Sigmoid colon (tissue), 6 donors: ENCODE measurements at regions not wholly inside any gene's neighbourhood (a gene's known extent, or its start where the extent isn't known, plus 50 kb on each side); places are given as distances from the start of the nearest gene placed in this dataset.
A peak's percentile ranks its signal among the peaks of the same experiment; 100 is the strongest.

Source experiments
- DNase-seq: peaks from one replicate; pipeline ENCODE4 v3.0.0-alpha.2; 2019
- H3K27ac ChIP-seq, 4 donors: fragments of 200-600 bp; sonication (generic); one replicate each; pipeline ENCODE4 v1.5.1; 2016 to 2019; ENCODE audit warnings: mild to moderate bottlenecking in 1 of 4
- H3K27me3 ChIP-seq, 3 donors: fragments of 200-600 bp; sonication (generic); one replicate each; pipeline ENCODE4 v1.5.1; 2019; ENCODE audit warnings: mild to moderate bottlenecking in 1 of 3
- H3K36me3 ChIP-seq, 4 donors: fragments of 200-600 bp; sonication (generic); one replicate each; pipeline ENCODE4 v1.5.1; 2016 to 2019
- H3K4me1 ChIP-seq, 4 donors: fragments of 200-600 bp; sonication (generic); one replicate each; pipeline ENCODE4 v1.5.1; 2017 to 2019
- H3K4me3 ChIP-seq, 4 donors: fragments of 200-600 bp; sonication (generic); one replicate each; pipeline ENCODE4 v1.5.1; 2017 to 2019; ENCODE audit warnings: mild to moderate bottlenecking in 2 of 4, moderate library complexity in 1 of 4
- H3K9me3 ChIP-seq, 4 donors: fragments of 200-600 bp in 3 of 4; sonication (generic) in 3 of 4; one replicate each; pipeline versions ENCODE4 v1.5.1 to v1.6.1; 2013 to 2019
- CTCF ChIP-seq, 4 experiments: fragments of 450-650 bp in 3 of 4; fragments of 200-600 bp in 1 of 4; IDR thresholded peaks; one replicate each; pipeline ENCODE4 v1.5.1; 2016 to 2019; ENCODE audit warnings: antibody characterized with exemption in 4 of 4, mild to moderate bottlenecking in 3 of 4, moderate library complexity in 2 of 4
- EP300 ChIP-seq, 4 donors: sonication (generic); formaldehyde crosslinking; IDR thresholded peaks; one replicate each; pipeline ENCODE4 v1.6.1; 2017; ENCODE audit warnings: antibody characterized with exemption in 4 of 4
- POLR2A ChIP-seq, 2 donors: fragments of 450-650 bp; IDR thresholded peaks; one replicate each; pipeline ENCODE4 v1.6.1; 2016; ENCODE audit warnings: antibody characterized with exemption in 2 of 2, mild to moderate bottlenecking in 2 of 2, moderate library complexity in 2 of 2
- POLR2AphosphoS5 ChIP-seq, 4 donors: sonication (generic); formaldehyde crosslinking; IDR thresholded peaks; one replicate each; pipeline ENCODE4 v1.6.1; 2017; ENCODE audit warnings: antibody characterized with exemption in 4 of 4
- WGBS, 2 donors: extraction: QIAGEN DNeasy Blood & Tissue Kit; methylation state at CpG; one replicate each; pipeline ENCODE4 v1.1.7; 2013; 5-methylcytosine and 5-hydroxymethylcytosine counted together
- intact Hi-C: fragments of 100-400 bp; cut with DNase I; formaldehyde crosslinking; loops from one replicate; pipeline ENCODE4 v1.15.1; 2023
- donor health status: healthy with polysubstance abuse.
- donor health status: healthy.

GRCh38 chr6:53734473-53735299, 60.1 kb upstream of the LRRC1 start:
- Histone ChIP-seq H3K27me3 (no peaks in the 10 kb centered on the region), H3K36me3 (no peaks in the 10 kb centered on the region), H3K9me3 (no peaks in the 10 kb centered on the region), H3K4me3 (no peak overlapping the region), H3K27ac (no peak overlapping the region), H3K4me1 (peaks cover 0 to 4% (median 0%) of the 10 kb centered on the region in 4 donors)
- TF ChIP-seq POLR2A (IDR thresholded peaks at IDR 0.05) (no peak), EP300 (IDR thresholded peaks at IDR 0.05) (no peak), CTCF (IDR thresholded peaks at IDR 0.05) (no peak), POLR2AphosphoS5 (IDR thresholded peaks at IDR 0.05) (no peak)
- intact Hi-C loops: no loop called here
- no peak for DNase-seq
- WGBS, 2 donors: 17 to 52% methylated on average over 13 of the region's 13 CpGs

DNA sequence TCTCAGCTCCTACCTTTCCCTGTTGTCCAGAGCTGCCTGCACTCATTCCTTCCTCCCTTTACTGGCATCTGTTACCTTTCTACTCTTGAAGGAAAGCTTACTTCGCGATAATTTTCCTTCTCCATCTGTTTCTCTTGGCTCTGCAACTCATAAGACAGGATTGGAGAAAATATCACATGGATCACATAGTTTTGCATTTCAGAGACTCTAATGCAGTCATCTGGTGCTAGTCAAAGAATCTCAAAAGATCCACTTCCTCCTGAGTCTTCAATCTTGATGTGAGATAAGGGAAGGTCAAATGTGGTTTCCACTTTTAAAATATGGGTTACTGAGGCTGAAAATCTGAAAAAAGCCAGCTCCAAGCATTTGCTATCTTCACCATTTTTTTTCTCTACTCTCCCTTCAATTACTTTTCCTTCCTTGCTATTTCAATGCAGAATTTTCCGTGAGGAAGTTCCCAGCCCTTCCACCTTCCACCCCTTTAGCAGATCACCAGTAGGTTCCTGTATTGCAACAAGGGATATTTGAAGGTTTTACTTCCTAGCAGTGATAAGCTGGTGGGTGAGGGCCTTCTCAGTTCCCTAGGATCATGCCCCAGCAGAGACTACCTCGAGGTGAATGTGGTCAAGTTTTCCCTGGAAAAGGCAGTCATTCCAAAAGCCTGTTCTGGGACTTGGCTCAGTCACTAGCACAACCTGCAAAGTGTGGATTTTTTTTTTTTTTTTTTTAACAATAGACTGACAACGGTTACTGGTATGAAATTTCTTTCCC, 62.8 kb upstream of the LRRC1 start:
- Histone ChIP-seq H3K9me3 (no peaks in the 10 kb centered on the region), H3K4me3 (no peak overlapping the region), H3K27me3 (no peaks in the 10 kb centered on the region), H3K4me1 (peaks cover 0 to 4% (median 0%) of the 10 kb centered on the region in 4 donors), H3K36me3 (no peaks in the 10 kb centered on the region), H3K27ac (no peak overlapping the region)
- 84% methylated on average over 5 of the region's 5 CpGs for WGBS, 2 donors
- TF ChIP-seq POLR2AphosphoS5 (IDR thresholded peaks at IDR 0.05): no peak
- no peak for TF ChIP-seq POLR2A (IDR thresholded peaks at IDR 0.05)
- no peak for TF ChIP-seq EP300 (IDR thresholded peaks at IDR 0.05)
- no peak for TF ChIP-seq CTCF (IDR thresholded peaks at IDR 0.05)
- intact Hi-C loops: no loop called here
- no peak for DNase-seq

GRCh38 chr6:53730767-53731166, 64.0 kb upstream of the LRRC1 start:
- Histone ChIP-seq H3K36me3 (no peaks in the 10 kb centered on the region), H3K9me3 (no peaks in the 10 kb centered on the region), H3K27ac (peak overlapping the region in 1 of 4 donors; percentile 14), H3K27me3 (no peaks in the 10 kb centered on the region), H3K4me3 (no peak overlapping the region), H3K4me1 (peaks cover 0 to 4% (median 2%) of the 10 kb centered on the region in 4 donors)
- intact Hi-C loops: no loop called here
- no peak for DNase-seq
- TF ChIP-seq CTCF (IDR thresholded peaks at IDR 0.05) (no peak), POLR2AphosphoS5 (IDR thresholded peaks at IDR 0.05) (no peak), EP300 (IDR thresholded peaks at IDR 0.05) (no peak), POLR2A (IDR thresholded peaks at IDR 0.05) (no peak)

DNA sequence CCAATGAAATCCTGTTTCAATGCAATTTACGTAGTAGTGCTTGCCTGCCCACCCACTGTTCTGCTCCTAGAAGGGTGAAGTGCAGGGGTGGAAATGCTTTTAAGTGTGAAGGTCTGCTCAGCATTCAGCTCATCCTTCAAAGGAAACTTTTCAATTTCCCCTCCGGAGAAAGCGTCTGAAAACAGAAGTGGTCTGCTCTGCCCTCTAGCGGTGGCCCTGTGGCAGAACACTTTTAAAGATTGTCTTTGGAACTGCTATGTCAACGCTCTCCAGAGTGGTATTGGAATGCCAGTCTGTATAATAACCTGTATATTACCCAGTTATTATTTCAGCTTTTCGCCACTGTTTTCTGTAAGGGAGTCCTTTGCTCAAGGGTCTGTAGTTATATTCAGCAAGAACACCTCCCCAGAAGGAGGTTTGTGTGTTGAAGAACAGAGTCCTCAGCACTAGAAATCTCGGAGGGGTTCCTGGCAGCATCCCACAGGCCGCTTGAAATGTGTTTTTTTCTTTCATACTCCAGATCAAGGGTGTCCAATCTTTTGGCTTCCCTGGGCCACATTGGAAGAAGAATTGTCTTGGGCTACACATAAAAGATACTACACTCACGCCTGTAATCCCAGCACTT, 63.1 kb upstream of the KLHL31 start:
- peaks cover 0 to 3% (median 0%) of the 10 kb centered on the region in 4 donors for H3K4me1 ChIP-seq
- no peak overlapping the region for H3K27ac ChIP-seq
- no peak for DNase-seq
- no peaks in the 10 kb centered on the region for H3K27me3 ChIP-seq
- no peak overlapping the region for H3K4me3 ChIP-seq
- intact Hi-C loops: loop anchor here (5.0 kb wide), 3 partner anchors 181 to 556 kb away; partner anchors contain the start of gene GCLC
- TF ChIP-seq EP300 (IDR thresholded peaks at IDR 0.05): no peak
- no peak for TF ChIP-seq POLR2AphosphoS5 (IDR thresholded peaks at IDR 0.05)
- no peak for TF ChIP-seq POLR2A (IDR thresholded peaks at IDR 0.05)
- peak; percentile 50 to 76 (median 73) for TF ChIP-seq CTCF (IDR thresholded peaks at IDR 0.05)
- WGBS, 2 donors: 29 to 30% methylated on average over 9 of the region's 9 CpGs
- H3K36me3 ChIP-seq: no peaks in the 10 kb centered on the region
- H3K9me3 ChIP-seq: no peaks in the 10 kb centered on the region
